Spleen (tissue), 7 donors: ENCODE measurements at regions not wholly inside any gene's neighbourhood (a gene's known extent, or its start where the extent isn't known, plus 50 kb on each side); places are given as distances from the start of the nearest gene placed in this dataset.

ENCODE experiments used
- CTCF ChIP-seq, 11 experiments: fragments of 200-600 bp in 7 of 11; fragments of 450-650 bp in 4 of 11; sonication (generic) in 4 of 11; IDR thresholded peaks in 8 of 11; conservative IDR thresholded peaks in 3 of 11; 1 replicate in 7 of 11; 2 replicates in 4 of 11; pipeline versions ENCODE4 v1.4.0 to v1.8.0; 2016 to 2021; ENCODE audit warnings: antibody characterized with exemption in 11 of 11, inconsistent platforms in 4 of 11, mild to moderate bottlenecking in 1 of 11
- POLR2A ChIP-seq, 3 donors: fragments of 450-650 bp; IDR thresholded peaks; one replicate each; pipeline ENCODE4 v1.5.1; 2017; ENCODE audit warnings: antibody characterized with exemption in 3 of 3, mild to moderate bottlenecking in 1 of 3
- POLR2AphosphoS5 ChIP-seq, 3 donors: sonication (generic); formaldehyde crosslinking; IDR thresholded peaks; one replicate each; pipeline ENCODE4 v1.5.1; 2017; ENCODE audit warnings: antibody characterized with exemption in 3 of 3
- donor health status: DM: no; HTN: no; CAD: no; lungs with moderate emphysema.
- donor health status: DM: no; HTN: no; CAD: no.
- donor health status: DM: no; HTN: no; CAD: no.

GRCh38 chr4:136935305-136935704 is 597.0 kb downstream of the PCDH18 start:
- TF ChIP-seq CTCF (IDR thresholded peaks at IDR 0.05 in 8 of 11, conservative IDR thresholded peaks at IDR 0.05 in 3 of 11) (no peak), POLR2A (IDR thresholded peaks at IDR 0.05) (no peak), POLR2AphosphoS5 (IDR thresholded peaks at IDR 0.05) (no peak)
